DND-41 (cell line): ENCODE measurements at regions not wholly inside any gene's neighbourhood (a gene's known extent, or its start where the extent isn't known, plus 50 kb on each side); places are given as distances from the start of the nearest gene placed in this dataset.

ENCODE experiments used
- EZH2 ChIP-seq: IDR thresholded peaks from 3 replicates; pipeline ENCODE4 v1.6.1; 2012; ENCODE audit warnings: borderline replicate concordance, low read depth, mild to moderate bottlenecking, moderate library complexity, low read length, inconsistent platforms; ENCODE audit not compliant: severe bottlenecking
- TF ChIP-seq, protein P1 (sequence below): IDR thresholded peaks from 2 replicates; pipeline ENCODE4 v1.5.1; 2012; ENCODE audit warnings: borderline replicate concordance, low read length, moderate library complexity, mild to moderate bottlenecking; ENCODE audit not compliant: poor library complexity, severe bottlenecking; ENCODE audit errors: extremely low read depth

GRCh38 chr4:42296196-42296595, 101.1 kb upstream of the SHISA3 start:
- TF ChIP-seq, protein P1, sequence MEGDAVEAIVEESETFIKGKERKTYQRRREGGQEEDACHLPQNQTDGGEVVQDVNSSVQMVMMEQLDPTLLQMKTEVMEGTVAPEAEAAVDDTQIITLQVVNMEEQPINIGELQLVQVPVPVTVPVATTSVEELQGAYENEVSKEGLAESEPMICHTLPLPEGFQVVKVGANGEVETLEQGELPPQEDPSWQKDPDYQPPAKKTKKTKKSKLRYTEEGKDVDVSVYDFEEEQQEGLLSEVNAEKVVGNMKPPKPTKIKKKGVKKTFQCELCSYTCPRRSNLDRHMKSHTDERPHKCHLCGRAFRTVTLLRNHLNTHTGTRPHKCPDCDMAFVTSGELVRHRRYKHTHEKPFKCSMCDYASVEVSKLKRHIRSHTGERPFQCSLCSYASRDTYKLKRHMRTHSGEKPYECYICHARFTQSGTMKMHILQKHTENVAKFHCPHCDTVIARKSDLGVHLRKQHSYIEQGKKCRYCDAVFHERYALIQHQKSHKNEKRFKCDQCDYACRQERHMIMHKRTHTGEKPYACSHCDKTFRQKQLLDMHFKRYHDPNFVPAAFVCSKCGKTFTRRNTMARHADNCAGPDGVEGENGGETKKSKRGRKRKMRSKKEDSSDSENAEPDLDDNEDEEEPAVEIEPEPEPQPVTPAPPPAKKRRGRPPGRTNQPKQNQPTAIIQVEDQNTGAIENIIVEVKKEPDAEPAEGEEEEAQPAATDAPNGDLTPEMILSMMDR = no peak
- no peak for TF ChIP-seq EZH2
